WTC11 (cell line): ENCODE measurements at regions not wholly inside any gene's neighbourhood (a gene's known extent, or its start where the extent isn't known, plus 50 kb on each side); places are given as distances from the start of the nearest gene placed in this dataset.

ENCODE experiments used
- ATAC-seq: fragments of 200-7000 bp; cut with Tn5 transposase; 2 replicates; pipeline ENCODE4 v1.10.0; 2021; ENCODE audit warnings: mild to moderate bottlenecking, moderate library complexity
- CTCF ChIA-PET: fragments of 300-600 bp; sonication (Branson Sonifier 250); formaldehyde crosslinking; loops from one replicate; lab custom pipeline; 2021; ENCODE audit warnings: antibody characterized with exemption; lab: Charles Lee
- POLR2A ChIA-PET: fragments of 350-600 bp; sonication (Branson Sonifier 250); formaldehyde crosslinking; loops from one replicate; lab custom pipeline; 2021; ENCODE audit warnings: antibody characterized with exemption; lab: Charles Lee
- DNase-seq: peaks from one replicate; pipeline ENCODE4 v3.0.0; 2021; ENCODE audit warnings: low spot score
- H3K27ac Mint-ChIP-seq: 2 replicates; pipeline ENCODE4 v1.8.0; 2021; ENCODE audit warnings: mixed read lengths
- H3K27me3 Mint-ChIP-seq: 2 replicates; pipeline ENCODE4 v1.8.0; 2021; ENCODE audit warnings: low read depth, mild to moderate bottlenecking, moderate library complexity, mixed read lengths
- H3K36me3 Mint-ChIP-seq: 2 replicates; pipeline ENCODE4 v1.8.0; 2021; ENCODE audit warnings: mixed read lengths
- H3K4me1 Mint-ChIP-seq: 2 replicates; pipeline ENCODE4 v1.8.0; 2022; ENCODE audit warnings: mixed read lengths
- H3K4me3 Mint-ChIP-seq: 2 replicates; pipeline ENCODE4 v1.8.0; 2021; ENCODE audit warnings: mild to moderate bottlenecking, moderate library complexity, mixed read lengths
- H3K9me3 Mint-ChIP-seq: 2 replicates; pipeline ENCODE4 v1.8.0; 2021; ENCODE audit warnings: mixed read lengths
- ATF1 ChIP-seq: sonication (generic); formaldehyde crosslinking; IDR thresholded peaks from 2 replicates; pipeline ENCODE4 v1.8.1; 2023; ENCODE audit warnings: mild to moderate bottlenecking, moderate library complexity, missing genetic modification reagents
- ATF3 ChIP-seq: sonication (generic); formaldehyde crosslinking; conservative IDR thresholded peaks from 2 replicates; pipeline ENCODE4 v1.8.1; 2022; ENCODE audit warnings: mild to moderate bottlenecking, missing genetic modification reagents
- ELF4 ChIP-seq: sonication (generic); formaldehyde crosslinking; IDR thresholded peaks from 2 replicates; pipeline ENCODE4 v1.8.1; 2022; ENCODE audit warnings: low read depth, mild to moderate bottlenecking, moderate library complexity, missing genetic modification reagents
- ERG ChIP-seq: fragments of 250-450 bp; sonication (Bioruptor Pico); IDR thresholded peaks from 2 replicates; pipeline ENCODE4 v1.8.0; 2021; ENCODE audit warnings: mild to moderate bottlenecking
- ESRRA ChIP-seq: sonication (generic); formaldehyde crosslinking; IDR thresholded peaks from 2 replicates; pipeline ENCODE4 v1.8.1; 2022; ENCODE audit warnings: mild to moderate bottlenecking, missing genetic modification reagents, borderline replicate concordance
- GTF2I ChIP-seq: fragments of 250-450 bp; sonication (Bioruptor Pico); conservative IDR thresholded peaks from 2 replicates; pipeline ENCODE4 v1.4.0; 2021; ENCODE audit warnings: mild to moderate bottlenecking
- IRF1 ChIP-seq: sonication (generic); formaldehyde crosslinking; IDR thresholded peaks from 2 replicates; pipeline ENCODE4 v1.8.0; 2023; ENCODE audit warnings: missing genetic modification reagents
- JAZF1 ChIP-seq: fragments of 250-450 bp; sonication (Bioruptor Pico); IDR thresholded peaks from 2 replicates; pipeline ENCODE4 v1.9.0; 2021; ENCODE audit warnings: moderate library complexity, mild to moderate bottlenecking, inconsistent platforms
- NFATC4 ChIP-seq: fragments of 250-450 bp; sonication (Bioruptor Pico); IDR thresholded peaks from 2 replicates; pipeline ENCODE4 v1.9.0; 2021; ENCODE audit warnings: mild to moderate bottlenecking
- NR1H2 ChIP-seq: sonication (generic); formaldehyde crosslinking; IDR thresholded peaks from 2 replicates; pipeline ENCODE4 v1.9.0; 2021; ENCODE audit warnings: mild to moderate bottlenecking, moderate library complexity, missing genetic modification reagents
- NR2C2 ChIP-seq: sonication (generic); formaldehyde crosslinking; IDR thresholded peaks from 2 replicates; pipeline ENCODE4 v1.8.0; 2022; ENCODE audit warnings: mild to moderate bottlenecking, missing genetic modification reagents
- SP1 ChIP-seq: sonication (generic); formaldehyde crosslinking; conservative IDR thresholded peaks from 2 replicates; pipeline ENCODE4 v1.8.1; 2022; ENCODE audit warnings: missing genetic modification reagents
- TCF7 ChIP-seq: sonication (generic); formaldehyde crosslinking; IDR thresholded peaks from 2 replicates; pipeline ENCODE4 v1.8.0; 2022; ENCODE audit warnings: mild to moderate bottlenecking, low read depth, missing genetic modification reagents, moderate library complexity
- TP53 ChIP-seq: sonication (generic); formaldehyde crosslinking; IDR thresholded peaks from 2 replicates; pipeline ENCODE4 v1.8.1; 2023; ENCODE audit warnings: mild to moderate bottlenecking, missing genetic modification reagents
- ZMAT4 ChIP-seq: fragments of 250-450 bp; sonication (Bioruptor Pico); IDR thresholded peaks from 2 replicates; pipeline ENCODE4 v1.9.0; 2021; ENCODE audit warnings: mild to moderate bottlenecking
- ZNF138 ChIP-seq: sonication (generic); formaldehyde crosslinking; conservative IDR thresholded peaks from 2 replicates; pipeline ENCODE4 v1.8.1; 2022; ENCODE audit warnings: mild to moderate bottlenecking, moderate library complexity, missing genetic modification reagents
- ZNF219 ChIP-seq: sonication (generic); formaldehyde crosslinking; IDR thresholded peaks from 2 replicates; pipeline ENCODE4 v1.8.0; 2023; ENCODE audit warnings: missing genetic modification reagents, mild to moderate bottlenecking, borderline replicate concordance
- ZNF263 ChIP-seq: sonication (generic); formaldehyde crosslinking; IDR thresholded peaks from 2 replicates; pipeline ENCODE4 v1.8.1; 2022; ENCODE audit warnings: low read depth, mild to moderate bottlenecking, moderate library complexity, missing genetic modification reagents
- TF ChIP-seq, protein P1 (sequence below): sonication (generic); formaldehyde crosslinking; IDR thresholded peaks from 2 replicates; pipeline ENCODE4 v1.8.1; 2023; ENCODE audit warnings: mild to moderate bottlenecking, missing genetic modification reagents, moderate library complexity
- TF ChIP-seq, protein P2 (sequence below): fragments of 200-600 bp; IDR thresholded peaks from 2 replicates; pipeline ENCODE4 v1.8.0; 2022; ENCODE audit warnings: antibody characterized with exemption
- TF ChIP-seq, protein P3 (sequence below): sonication (generic); formaldehyde crosslinking; IDR thresholded peaks from 2 replicates; pipeline ENCODE4 v1.8.0; 2022; ENCODE audit warnings: mild to moderate bottlenecking, missing genetic modification reagents
- TF ChIP-seq, protein P4 (sequence below): fragments of 250-450 bp; sonication (Bioruptor Pico); IDR thresholded peaks from 2 replicates; pipeline ENCODE4 v1.9.0; 2021; ENCODE audit warnings: moderate library complexity, mild to moderate bottlenecking, inconsistent platforms, borderline replicate concordance
- TF ChIP-seq, protein P5 (sequence below): sonication (generic); formaldehyde crosslinking; IDR thresholded peaks from 2 replicates; pipeline ENCODE4 v1.8.1; 2022; ENCODE audit warnings: mild to moderate bottlenecking, moderate library complexity, missing genetic modification reagents
- TF ChIP-seq, protein P6 (sequence below): sonication (generic); formaldehyde crosslinking; IDR thresholded peaks from 2 replicates; pipeline ENCODE4 v1.8.1; 2022; ENCODE audit warnings: low read depth, missing genetic modification reagents, borderline replicate concordance

GRCh38 chrX:82081027-82081426 is 879.1 kb downstream of the SH3BGRL start:
- TF ChIP-seq ZNF219 (CRISPR knock-in tag) (no peak), NR2C2 (CRISPR knock-in tag) (no peak), ATF3 (CRISPR knock-in tag) (no peak), ZNF263 (CRISPR knock-in tag) (no peak), SP1 (CRISPR knock-in tag) (no peak), ZMAT4 (CRISPR knock-in tag) (no peak), IRF1 (CRISPR knock-in tag) (no peak), ERG (CRISPR knock-in tag) (no peak), JAZF1 (CRISPR knock-in tag) (no peak), TP53 (CRISPR knock-in tag) (no peak), TCF7 (CRISPR knock-in tag) (no peak)
- Mint-ChIP-seq H3K4me1 (0 out of 2 replicates have a peak, but pooled peaks cover 2% of the 10 kb centered on the region), H3K27me3 (no peaks in the 10 kb centered on the region), H3K27ac (no peak overlapping the region), H3K36me3 (peaks cover 11% of the 10 kb centered on the region), H3K4me3 (no peak overlapping the region), H3K9me3 (peaks cover 16% of the 10 kb centered on the region)
- ChIA-PET POLR2A (no interaction called here), CTCF (no interaction called here)
- peak; percentile 16 for DNase-seq
- ATAC-seq: no peak

GRCh38 chrX:82087699-82088098 is 885.8 kb downstream of the SH3BGRL start:
- no peak for DNase-seq
- Mint-ChIP-seq H3K4me1 (no peaks in the 10 kb centered on the region), H3K36me3 (peaks cover 14% of the 10 kb centered on the region), H3K27ac (no peak overlapping the region), H3K4me3 (no peak overlapping the region), H3K27me3 (no peaks in the 10 kb centered on the region), H3K9me3 (peaks cover 29% of the 10 kb centered on the region)
- POLR2A ChIA-PET: no interaction called here
- TF ChIP-seq ELF4 (CRISPR knock-in tag): no peak
- no peak for TF ChIP-seq ATF1
- TF ChIP-seq, protein P1, sequence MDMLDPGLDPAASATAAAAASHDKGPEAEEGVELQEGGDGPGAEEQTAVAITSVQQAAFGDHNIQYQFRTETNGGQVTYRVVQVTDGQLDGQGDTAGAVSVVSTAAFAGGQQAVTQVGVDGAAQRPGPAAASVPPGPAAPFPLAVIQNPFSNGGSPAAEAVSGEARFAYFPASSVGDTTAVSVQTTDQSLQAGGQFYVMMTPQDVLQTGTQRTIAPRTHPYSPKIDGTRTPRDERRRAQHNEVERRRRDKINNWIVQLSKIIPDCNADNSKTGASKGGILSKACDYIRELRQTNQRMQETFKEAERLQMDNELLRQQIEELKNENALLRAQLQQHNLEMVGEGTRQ: no peak
- TF ChIP-seq ZNF138: no peak
- CTCF ChIA-PET: no interaction called here
- ATAC-seq: no peak

- DNase-seq: no peak
- Mint-ChIP-seq H3K9me3 (0 out of 2 replicates have a peak, but pooled peaks cover 4% of the 10 kb centered on the region), H3K27me3 (no peaks in the 10 kb centered on the region), H3K4me3 (no peak overlapping the region), H3K27ac (no peak overlapping the region), H3K4me1 (no peaks in the 10 kb centered on the region), H3K36me3 (no peaks in the 10 kb centered on the region)
- ChIA-PET POLR2A (no interaction called here), CTCF (no interaction called here)
- ATAC-seq: no peak
- TF ChIP-seq NFATC4: no peak
- no peak for TF ChIP-seq GTF2I (CRISPR knock-in tag)
- no peak for TF ChIP-seq ZNF263 (CRISPR knock-in tag)
- TF ChIP-seq, protein P2, sequence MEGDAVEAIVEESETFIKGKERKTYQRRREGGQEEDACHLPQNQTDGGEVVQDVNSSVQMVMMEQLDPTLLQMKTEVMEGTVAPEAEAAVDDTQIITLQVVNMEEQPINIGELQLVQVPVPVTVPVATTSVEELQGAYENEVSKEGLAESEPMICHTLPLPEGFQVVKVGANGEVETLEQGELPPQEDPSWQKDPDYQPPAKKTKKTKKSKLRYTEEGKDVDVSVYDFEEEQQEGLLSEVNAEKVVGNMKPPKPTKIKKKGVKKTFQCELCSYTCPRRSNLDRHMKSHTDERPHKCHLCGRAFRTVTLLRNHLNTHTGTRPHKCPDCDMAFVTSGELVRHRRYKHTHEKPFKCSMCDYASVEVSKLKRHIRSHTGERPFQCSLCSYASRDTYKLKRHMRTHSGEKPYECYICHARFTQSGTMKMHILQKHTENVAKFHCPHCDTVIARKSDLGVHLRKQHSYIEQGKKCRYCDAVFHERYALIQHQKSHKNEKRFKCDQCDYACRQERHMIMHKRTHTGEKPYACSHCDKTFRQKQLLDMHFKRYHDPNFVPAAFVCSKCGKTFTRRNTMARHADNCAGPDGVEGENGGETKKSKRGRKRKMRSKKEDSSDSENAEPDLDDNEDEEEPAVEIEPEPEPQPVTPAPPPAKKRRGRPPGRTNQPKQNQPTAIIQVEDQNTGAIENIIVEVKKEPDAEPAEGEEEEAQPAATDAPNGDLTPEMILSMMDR: no peak
- TF ChIP-seq ESRRA: no peak
- no peak for TF ChIP-seq NR2C2 (CRISPR knock-in tag)
- TF ChIP-seq, protein P3, sequence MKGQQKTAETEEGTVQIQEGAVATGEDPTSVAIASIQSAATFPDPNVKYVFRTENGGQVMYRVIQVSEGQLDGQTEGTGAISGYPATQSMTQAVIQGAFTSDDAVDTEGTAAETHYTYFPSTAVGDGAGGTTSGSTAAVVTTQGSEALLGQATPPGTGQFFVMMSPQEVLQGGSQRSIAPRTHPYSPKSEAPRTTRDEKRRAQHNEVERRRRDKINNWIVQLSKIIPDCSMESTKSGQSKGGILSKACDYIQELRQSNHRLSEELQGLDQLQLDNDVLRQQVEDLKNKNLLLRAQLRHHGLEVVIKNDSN (CRISPR knock-in tag): no peak
- TF ChIP-seq, protein P4, sequence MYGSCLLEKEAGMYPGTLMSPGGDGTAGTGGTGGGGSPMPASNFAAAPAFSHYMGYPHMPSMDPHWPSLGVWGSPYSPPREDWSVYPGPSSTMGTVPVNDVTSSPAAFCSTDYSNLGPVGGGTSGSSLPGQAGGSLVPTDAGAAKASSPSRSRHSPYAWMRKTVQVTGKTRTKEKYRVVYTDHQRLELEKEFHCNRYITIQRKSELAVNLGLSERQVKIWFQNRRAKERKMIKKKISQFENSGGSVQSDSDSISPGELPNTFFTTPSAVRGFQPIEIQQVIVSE: no peak
- TF ChIP-seq NR1H2 (CRISPR knock-in tag): no peak
- TF ChIP-seq, protein P5, sequence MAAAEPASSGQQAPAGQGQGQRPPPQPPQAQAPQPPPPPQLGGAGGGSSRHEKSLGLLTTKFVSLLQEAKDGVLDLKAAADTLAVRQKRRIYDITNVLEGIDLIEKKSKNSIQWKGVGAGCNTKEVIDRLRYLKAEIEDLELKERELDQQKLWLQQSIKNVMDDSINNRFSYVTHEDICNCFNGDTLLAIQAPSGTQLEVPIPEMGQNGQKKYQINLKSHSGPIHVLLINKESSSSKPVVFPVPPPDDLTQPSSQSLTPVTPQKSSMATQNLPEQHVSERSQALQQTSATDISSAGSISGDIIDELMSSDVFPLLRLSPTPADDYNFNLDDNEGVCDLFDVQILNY (CRISPR knock-in tag): no peak
- TF ChIP-seq, protein P6, sequence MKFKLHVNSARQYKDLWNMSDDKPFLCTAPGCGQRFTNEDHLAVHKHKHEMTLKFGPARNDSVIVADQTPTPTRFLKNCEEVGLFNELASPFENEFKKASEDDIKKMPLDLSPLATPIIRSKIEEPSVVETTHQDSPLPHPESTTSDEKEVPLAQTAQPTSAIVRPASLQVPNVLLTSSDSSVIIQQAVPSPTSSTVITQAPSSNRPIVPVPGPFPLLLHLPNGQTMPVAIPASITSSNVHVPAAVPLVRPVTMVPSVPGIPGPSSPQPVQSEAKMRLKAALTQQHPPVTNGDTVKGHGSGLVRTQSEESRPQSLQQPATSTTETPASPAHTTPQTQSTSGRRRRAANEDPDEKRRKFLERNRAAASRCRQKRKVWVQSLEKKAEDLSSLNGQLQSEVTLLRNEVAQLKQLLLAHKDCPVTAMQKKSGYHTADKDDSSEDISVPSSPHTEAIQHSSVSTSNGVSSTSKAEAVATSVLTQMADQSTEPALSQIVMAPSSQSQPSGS (CRISPR knock-in tag): no peak
These were observed 890.4 kb downstream of the SH3BGRL start for GRCh38 chrX:82092307-82092706.
